Thyroid gland (tissue), 4 donors: ENCODE measurements at regions not wholly inside any gene's neighbourhood (a gene's known extent, or its start where the extent isn't known, plus 50 kb on each side); places are given as distances from the start of the nearest gene placed in this dataset.

Experiments
- POLR2A ChIP-seq, 2 donors: fragments of 450-650 bp; IDR thresholded peaks; one replicate each; pipeline ENCODE4 v1.6.1; 2017; ENCODE audit warnings: antibody characterized with exemption in 2 of 2, mild to moderate bottlenecking in 2 of 2, moderate library complexity in 1 of 2
- TF ChIP-seq, protein P1 (sequence below), 6 experiments: fragments of 200-600 bp in 3 of 6; fragments of 450-650 bp in 3 of 6; sonication (generic) in 3 of 6; IDR thresholded peaks; one replicate each; pipeline ENCODE4 v1.5.1; 2016 to 2019; ENCODE audit warnings: antibody characterized with exemption in 6 of 6, mild to moderate bottlenecking in 2 of 6, inconsistent platforms in 1 of 6, moderate library complexity in 1 of 6

- TF ChIP-seq, protein P1, sequence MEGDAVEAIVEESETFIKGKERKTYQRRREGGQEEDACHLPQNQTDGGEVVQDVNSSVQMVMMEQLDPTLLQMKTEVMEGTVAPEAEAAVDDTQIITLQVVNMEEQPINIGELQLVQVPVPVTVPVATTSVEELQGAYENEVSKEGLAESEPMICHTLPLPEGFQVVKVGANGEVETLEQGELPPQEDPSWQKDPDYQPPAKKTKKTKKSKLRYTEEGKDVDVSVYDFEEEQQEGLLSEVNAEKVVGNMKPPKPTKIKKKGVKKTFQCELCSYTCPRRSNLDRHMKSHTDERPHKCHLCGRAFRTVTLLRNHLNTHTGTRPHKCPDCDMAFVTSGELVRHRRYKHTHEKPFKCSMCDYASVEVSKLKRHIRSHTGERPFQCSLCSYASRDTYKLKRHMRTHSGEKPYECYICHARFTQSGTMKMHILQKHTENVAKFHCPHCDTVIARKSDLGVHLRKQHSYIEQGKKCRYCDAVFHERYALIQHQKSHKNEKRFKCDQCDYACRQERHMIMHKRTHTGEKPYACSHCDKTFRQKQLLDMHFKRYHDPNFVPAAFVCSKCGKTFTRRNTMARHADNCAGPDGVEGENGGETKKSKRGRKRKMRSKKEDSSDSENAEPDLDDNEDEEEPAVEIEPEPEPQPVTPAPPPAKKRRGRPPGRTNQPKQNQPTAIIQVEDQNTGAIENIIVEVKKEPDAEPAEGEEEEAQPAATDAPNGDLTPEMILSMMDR (IDR thresholded peaks at IDR 0.05), result no peak
- no peak for TF ChIP-seq POLR2A (IDR thresholded peaks at IDR 0.05)
Measured at GRCh38 chr15:38617831-38618230, 53.2 kb upstream of the RASGRP1 start.
